Calu3 (cell line): ENCODE measurements at regions not wholly inside any gene's neighbourhood (a gene's known extent, or its start where the extent isn't known, plus 50 kb on each side); places are given as distances from the start of the nearest gene placed in this dataset.

ENCODE experiments used
- BruUV-seq: library from RNA; stranded (reverse); fragments of 400-500 nt; replicated peaks from 2 replicates; lab custom pipeline; 2021; lab: Mats Ljungman, UMichigan
- CTCF ChIA-PET: fragments of 300-600 bp; sonication (Branson Sonifier 250); formaldehyde crosslinking; loops from one replicate; lab custom pipeline; 2022; ENCODE audit warnings: antibody characterized with exemption; lab: Charles Lee
- DNase-seq: peaks from one replicate; pipeline ENCODE4 v3.0.0; 2022
- H3K27ac Mint-ChIP-seq: one replicate; pipeline ENCODE4 v1.8.0; 2022; ENCODE audit warnings: mixed read lengths; ENCODE audit not compliant: unreplicated experiment
- H3K27me3 Mint-ChIP-seq: one replicate; pipeline ENCODE4 v1.8.0; 2022; ENCODE audit warnings: mixed read lengths; ENCODE audit not compliant: unreplicated experiment
- H3K36me3 Mint-ChIP-seq: one replicate; pipeline ENCODE4 v1.8.0; 2022; ENCODE audit warnings: mild to moderate bottlenecking, moderate library complexity, mixed read lengths; ENCODE audit not compliant: insufficient read depth, unreplicated experiment
- H3K4me1 Mint-ChIP-seq: one replicate; pipeline ENCODE4 v1.8.0; 2022; ENCODE audit warnings: mild to moderate bottlenecking, low read depth, mixed read lengths; ENCODE audit not compliant: unreplicated experiment
- H3K4me3 Mint-ChIP-seq: one replicate; pipeline ENCODE4 v1.8.0; 2022; ENCODE audit warnings: mild to moderate bottlenecking, low read depth, moderate library complexity, mixed read lengths; ENCODE audit not compliant: unreplicated experiment
- H3K9me3 Mint-ChIP-seq: one replicate; pipeline ENCODE4 v1.8.0; 2022; ENCODE audit warnings: low read depth, mixed read lengths; ENCODE audit not compliant: unreplicated experiment
- intact Hi-C: fragments of 100-400 bp; cut with micrococcal nuclease; formaldehyde crosslinking; loops from one replicate; pipeline ENCODE4 v1.10.0; 2022; ENCODE audit not compliant: unreplicated experiment
- TF ChIP-seq, protein P1 (sequence below): fragments of 200-600 bp; IDR thresholded peaks from one replicate; pipeline ENCODE4 v1.8.0; 2022; ENCODE audit warnings: antibody characterized with exemption; ENCODE audit not compliant: unreplicated experiment

DNA sequence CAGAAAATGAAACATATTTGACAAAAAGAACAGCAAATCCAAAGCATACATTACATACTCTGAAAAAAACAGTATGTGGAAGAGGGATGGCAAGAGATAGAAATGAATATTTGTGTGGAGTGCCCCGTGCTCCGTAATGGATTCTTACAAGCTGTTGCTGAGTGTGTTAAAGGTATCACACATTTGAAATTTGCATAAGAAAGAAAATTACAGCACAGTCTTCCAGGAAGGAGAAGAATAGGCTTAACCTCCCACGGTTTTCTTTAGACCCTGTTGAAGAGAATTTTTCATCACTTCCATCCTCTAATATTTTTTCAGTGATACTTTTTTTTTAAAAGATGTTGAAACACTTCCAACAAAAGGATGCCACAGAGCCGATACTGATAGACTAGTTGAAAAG is 1489.4 kb downstream of the RAPGEF2 start:
- Mint-ChIP-seq H3K27me3 (no peaks in the 10 kb centered on the region), H3K9me3 (no peaks in the 10 kb centered on the region), H3K36me3 (peaks cover 7% of the 10 kb centered on the region), H3K4me3 (no peak overlapping the region), H3K27ac (no peak overlapping the region), H3K4me1 (no peaks in the 10 kb centered on the region)
- DNase-seq, result no peak
- TF ChIP-seq, protein P1, sequence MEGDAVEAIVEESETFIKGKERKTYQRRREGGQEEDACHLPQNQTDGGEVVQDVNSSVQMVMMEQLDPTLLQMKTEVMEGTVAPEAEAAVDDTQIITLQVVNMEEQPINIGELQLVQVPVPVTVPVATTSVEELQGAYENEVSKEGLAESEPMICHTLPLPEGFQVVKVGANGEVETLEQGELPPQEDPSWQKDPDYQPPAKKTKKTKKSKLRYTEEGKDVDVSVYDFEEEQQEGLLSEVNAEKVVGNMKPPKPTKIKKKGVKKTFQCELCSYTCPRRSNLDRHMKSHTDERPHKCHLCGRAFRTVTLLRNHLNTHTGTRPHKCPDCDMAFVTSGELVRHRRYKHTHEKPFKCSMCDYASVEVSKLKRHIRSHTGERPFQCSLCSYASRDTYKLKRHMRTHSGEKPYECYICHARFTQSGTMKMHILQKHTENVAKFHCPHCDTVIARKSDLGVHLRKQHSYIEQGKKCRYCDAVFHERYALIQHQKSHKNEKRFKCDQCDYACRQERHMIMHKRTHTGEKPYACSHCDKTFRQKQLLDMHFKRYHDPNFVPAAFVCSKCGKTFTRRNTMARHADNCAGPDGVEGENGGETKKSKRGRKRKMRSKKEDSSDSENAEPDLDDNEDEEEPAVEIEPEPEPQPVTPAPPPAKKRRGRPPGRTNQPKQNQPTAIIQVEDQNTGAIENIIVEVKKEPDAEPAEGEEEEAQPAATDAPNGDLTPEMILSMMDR, result no peak
- BruUV-seq, result no TSS peak
- intact Hi-C loops, result no loop called here
- CTCF ChIA-PET, result no interaction called here

DNA sequence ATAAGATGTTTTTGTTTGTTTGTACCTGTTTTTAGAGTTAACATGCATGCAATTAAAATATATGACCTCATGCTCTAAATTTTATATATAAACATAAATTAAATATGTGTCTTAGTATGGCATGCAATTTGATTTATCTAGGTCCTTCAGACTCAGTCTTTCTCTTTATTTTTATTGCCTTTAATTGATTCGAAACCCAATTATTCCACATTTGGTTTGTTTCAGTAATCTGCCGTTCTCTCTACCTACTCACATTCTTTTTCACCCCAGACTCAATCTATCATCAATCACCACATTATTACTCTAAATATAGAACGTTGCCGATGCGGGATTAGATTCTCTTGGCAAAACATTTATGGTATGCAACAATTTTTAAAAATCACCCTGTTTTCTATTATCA is 1492.8 kb downstream of the RAPGEF2 start:
- Mint-ChIP-seq H3K36me3 (peaks cover 7% of the 10 kb centered on the region), H3K4me3 (no peak overlapping the region)
- CTCF ChIA-PET, result no interaction called here

DNA sequence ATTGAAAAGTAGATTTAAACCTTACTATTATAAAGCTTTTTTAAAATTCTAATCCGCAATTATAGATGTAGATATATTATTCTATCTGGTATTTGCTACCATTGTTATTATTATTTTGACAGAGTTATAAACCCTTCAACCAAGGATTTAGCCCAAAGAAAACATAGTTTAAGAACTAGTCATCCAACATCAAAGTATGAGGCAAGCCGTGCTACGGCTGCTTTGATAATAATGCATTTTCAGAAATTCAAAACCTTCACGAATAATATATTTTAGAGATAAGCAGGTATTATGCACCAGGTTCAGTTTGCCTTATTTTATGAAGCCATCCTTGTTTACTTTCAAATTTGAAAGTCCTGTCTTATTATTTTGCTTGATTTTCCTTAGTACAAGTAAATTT is 1501.7 kb downstream of the RAPGEF2 start:
- Mint-ChIP-seq H3K27ac (no peak overlapping the region), H3K4me1 (no peaks in the 10 kb centered on the region), H3K36me3 (no peaks in the 10 kb centered on the region), H3K9me3 (no peaks in the 10 kb centered on the region), H3K4me3 (no peak overlapping the region), H3K27me3 (no peaks in the 10 kb centered on the region)
- no TSS peak for BruUV-seq
- TF ChIP-seq, protein P1, result no peak
- CTCF ChIA-PET, result no interaction called here
- DNase-seq, result no peak
- intact Hi-C loops, result no loop called here

More for the DNA sequence above, 1492.8 kb downstream of the RAPGEF2 start:
- Mint-ChIP-seq H3K27me3 (no peaks in the 10 kb centered on the region), H3K27ac (no peak overlapping the region), H3K4me1 (no peaks in the 10 kb centered on the region), H3K9me3 (no peaks in the 10 kb centered on the region)
- BruUV-seq, result no TSS peak
- no peak for DNase-seq
- intact Hi-C loops, result no loop called here
- TF ChIP-seq, protein P1, result no peak

DNA sequence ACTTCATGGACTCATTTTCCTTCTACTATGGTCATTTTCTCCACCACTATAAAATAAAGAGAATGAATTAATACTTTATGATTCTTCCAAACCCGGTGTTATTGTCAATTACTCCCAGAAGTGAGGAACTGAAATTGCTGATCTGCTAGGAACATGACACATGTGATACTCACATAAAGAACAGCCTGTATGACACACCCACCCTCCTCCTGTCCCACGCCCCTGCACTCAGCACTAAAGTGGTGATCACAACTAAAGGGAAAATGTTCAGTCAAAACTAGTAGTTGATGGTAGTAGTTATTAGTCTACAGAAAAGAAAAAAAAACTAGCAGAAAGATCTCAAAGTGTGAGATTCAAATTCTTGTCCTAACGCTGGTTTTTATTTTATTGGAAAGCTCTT is 1508.3 kb downstream of the RAPGEF2 start:
- intact Hi-C loops, result no loop called here
- H3K27me3 Mint-ChIP-seq, result no peaks in the 10 kb centered on the region
- no TSS peak for BruUV-seq
- H3K27ac Mint-ChIP-seq, result no peak overlapping the region
- TF ChIP-seq, protein P1, result no peak
- no peak overlapping the region for H3K4me3 Mint-ChIP-seq
- CTCF ChIA-PET, result no interaction called here
- H3K9me3 Mint-ChIP-seq, result no peaks in the 10 kb centered on the region
- DNase-seq, result no peak
- no peaks in the 10 kb centered on the region for H3K36me3 Mint-ChIP-seq
- H3K4me1 Mint-ChIP-seq, result no peaks in the 10 kb centered on the region
